ENCODE measurements at regions not wholly inside any gene's neighbourhood (a gene's known extent, or its start where the extent isn't known, plus 50 kb on each side); places are given as distances from the start of the nearest gene placed in this dataset.

DNA sequence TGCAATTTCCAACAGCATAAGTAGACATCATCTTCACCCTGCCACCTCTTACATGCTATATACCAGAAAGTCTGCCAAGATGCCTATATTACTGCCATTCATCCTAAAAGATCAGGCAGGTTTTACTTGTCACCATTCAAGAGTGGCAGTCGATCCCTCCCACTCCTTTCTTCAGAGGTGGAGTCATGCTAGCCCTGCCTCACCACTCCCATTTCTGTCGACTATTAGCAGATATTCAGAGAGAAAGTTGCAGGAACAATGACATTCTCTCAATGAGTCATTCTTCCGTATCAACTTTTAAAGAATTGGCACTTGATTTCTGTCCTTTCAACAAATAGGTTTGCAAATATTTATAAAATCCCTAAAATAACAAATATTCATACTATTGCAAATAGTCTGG, 1060.1 kb downstream of the ADGRL3 start:
- no peaks in the 10 kb centered on the region for H3K4me1 ChIP-seq (ENCODE audit: insufficient read depth, low read length, poor library complexity, severe bottlenecking)
- POLR2A ChIA-PET (ENCODE audit: low non-redundant PET), result no interaction called here
- DNase-seq (ENCODE audit: low spot score), result no peak
- H3K27me3 ChIP-seq (replicated peaks; ENCODE audit: insufficient read depth, low read depth, low read length, poor library complexity), result no peaks in the 10 kb centered on the region
- intact Hi-C loops (cut with micrococcal nuclease; ENCODE audit: unreplicated experiment), result no loop called here
- H3K4me3 ChIP-seq (ENCODE audit: low read depth, low read length, poor library complexity, severe bottlenecking), result no peak overlapping the region
- no peaks in the 10 kb centered on the region for H3K36me3 ChIP-seq (ENCODE audit: insufficient read depth, low read length, poor library complexity, severe bottlenecking)
- CTCF ChIA-PET, result no interaction called here
- BruUV-seq (replicated peaks), result no TSS peak
- TF ChIP-seq EZH2 (IDR thresholded peaks at IDR 0.05; ENCODE audit: borderline replicate concordance, low read depth, low read length, poor library complexity, severe bottlenecking), result no peak
- no peak for TF ChIP-seq CTCF (conservative IDR thresholded peaks at IDR 0.05; ENCODE audit: low read depth, low read length)
- H3K9me3 ChIP-seq (ENCODE audit: low read depth, low read length, poor library complexity, severe bottlenecking), result no peaks in the 10 kb centered on the region
- no peak overlapping the region for H3K27ac ChIP-seq (ENCODE audit: low read depth, low read length, poor library complexity, severe bottlenecking)

DNA sequence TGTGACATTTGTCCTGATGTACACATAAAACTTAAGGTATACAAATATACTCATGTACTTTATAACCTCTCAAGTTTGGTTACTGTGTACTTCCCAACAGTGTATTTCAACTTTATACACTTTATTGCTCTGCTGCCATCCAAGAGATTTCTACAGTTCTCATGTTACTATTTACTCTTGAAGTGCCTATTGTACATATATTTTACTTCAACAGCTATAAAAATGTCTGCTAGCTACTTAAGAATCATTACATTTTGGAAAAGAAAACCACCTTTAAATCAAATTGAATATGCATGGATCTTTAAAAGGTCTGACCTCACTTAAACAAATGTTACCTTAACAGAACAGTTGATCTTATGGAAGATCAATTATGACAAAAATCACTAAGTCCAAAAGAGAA, 1056.4 kb downstream of the ADGRL3 start:
- intact Hi-C loops (cut with micrococcal nuclease; ENCODE audit: unreplicated experiment), result no loop called here
- CTCF ChIA-PET, result no interaction called here
- TF ChIP-seq EZH2 (IDR thresholded peaks at IDR 0.05; ENCODE audit: borderline replicate concordance, low read depth, low read length, poor library complexity, severe bottlenecking) (no peak), CTCF (conservative IDR thresholded peaks at IDR 0.05; ENCODE audit: low read depth, low read length) (no peak)
- Histone ChIP-seq H3K27me3 (replicated peaks; ENCODE audit: insufficient read depth, low read depth, low read length, poor library complexity) (no peaks in the 10 kb centered on the region), H3K36me3 (ENCODE audit: insufficient read depth, low read length, poor library complexity, severe bottlenecking) (no peaks in the 10 kb centered on the region), H3K27ac (ENCODE audit: low read depth, low read length, poor library complexity, severe bottlenecking) (no peak overlapping the region), H3K4me1 (ENCODE audit: insufficient read depth, low read length, poor library complexity, severe bottlenecking) (no peaks in the 10 kb centered on the region), H3K9me3 (ENCODE audit: low read depth, low read length, poor library complexity, severe bottlenecking) (no peaks in the 10 kb centered on the region), H3K4me3 (ENCODE audit: low read depth, low read length, poor library complexity, severe bottlenecking) (no peak overlapping the region)
- no peak for DNase-seq (ENCODE audit: low spot score)
- BruUV-seq (replicated peaks), result no TSS peak
- POLR2A ChIA-PET (ENCODE audit: low non-redundant PET), result no interaction called here

GRCh38 chr4:62252728-62253127, 1052.6 kb downstream of the ADGRL3 start:
- Histone ChIP-seq H3K4me3 (ENCODE audit: low read depth, low read length, poor library complexity, severe bottlenecking) (no peak overlapping the region), H3K4me1 (ENCODE audit: insufficient read depth, low read length, poor library complexity, severe bottlenecking) (no peaks in the 10 kb centered on the region), H3K27me3 (replicated peaks; ENCODE audit: insufficient read depth, low read depth, low read length, poor library complexity) (no peaks in the 10 kb centered on the region), H3K27ac (ENCODE audit: low read depth, low read length, poor library complexity, severe bottlenecking) (no peak overlapping the region), H3K9me3 (ENCODE audit: low read depth, low read length, poor library complexity, severe bottlenecking) (no peaks in the 10 kb centered on the region), H3K36me3 (ENCODE audit: insufficient read depth, low read length, poor library complexity, severe bottlenecking) (no peaks in the 10 kb centered on the region)
- POLR2A ChIA-PET (ENCODE audit: low non-redundant PET), result no interaction called here
- intact Hi-C loops (cut with micrococcal nuclease; ENCODE audit: unreplicated experiment), result no loop called here
- DNase-seq (ENCODE audit: low spot score), result no peak
- BruUV-seq (replicated peaks), result no TSS peak
- CTCF ChIA-PET, result no interaction called here
- TF ChIP-seq EZH2 (IDR thresholded peaks at IDR 0.05; ENCODE audit: borderline replicate concordance, low read depth, low read length, poor library complexity, severe bottlenecking) (no peak), CTCF (conservative IDR thresholded peaks at IDR 0.05; ENCODE audit: low read depth, low read length) (no peak)

Measured in A673 (cell line).